Small intestine (tissue), 7 donors: ENCODE measurements at regions not wholly inside any gene's neighbourhood (a gene's known extent, or its start where the extent isn't known, plus 50 kb on each side); places are given as distances from the start of the nearest gene placed in this dataset.

Experiments
- DNase-seq, 2 donors: peaks; one replicate each; pipeline versions ENCODE4 v3.0.0 to v3.0.0-alpha.2; 2013
- FAIRE-seq: peaks from 2 replicates; lab custom pipeline; 2012; peaks lifted over from hg19 to GRCh38; lab: Jason Lieb, UNC
- H3K27ac ChIP-seq, 3 donors: one replicate each; pipeline ENCODE4 v1.5.1; 2013; ENCODE audit warnings: low read length in 2 of 3, mild to moderate bottlenecking in 2 of 3, control low read depth in 1 of 3, inconsistent platforms in 1 of 3, low read depth in 1 of 3, moderate library complexity in 1 of 3
- H3K27me3 ChIP-seq, 3 donors: one replicate each; pipeline ENCODE4 v1.6.1; 2013; ENCODE audit warnings: low read length in 3 of 3, inconsistent platforms in 1 of 3; ENCODE audit not compliant: control insufficient read depth in 3 of 3, insufficient read depth in 3 of 3
- H3K36me3 ChIP-seq, 3 donors: one replicate each; pipeline ENCODE4 v1.6.1; 2013; ENCODE audit warnings: low read length in 3 of 3, inconsistent platforms in 1 of 3, low read depth in 1 of 3, mild to moderate bottlenecking in 1 of 3, moderate library complexity in 1 of 3; ENCODE audit not compliant: control insufficient read depth in 3 of 3, insufficient read depth in 2 of 3
- H3K4me1 ChIP-seq, 3 donors: one replicate each; pipeline ENCODE4 v1.6.1; 2013; ENCODE audit warnings: low read length in 2 of 3, inconsistent platforms in 1 of 3, low read depth in 1 of 3, mild to moderate bottlenecking in 1 of 3, moderate library complexity in 1 of 3; ENCODE audit not compliant: control insufficient read depth in 3 of 3, insufficient read depth in 2 of 3
- H3K4me3 ChIP-seq, 3 donors: one replicate each; pipeline ENCODE4 v1.5.1; 2013; ENCODE audit warnings: low read length in 3 of 3, control low read depth in 1 of 3, inconsistent platforms in 1 of 3, low read depth in 1 of 3, mild to moderate bottlenecking in 1 of 3, moderate library complexity in 1 of 3
- H3K9me3 ChIP-seq, 2 donors: one replicate each; pipeline ENCODE4 v1.6.1; 2013; ENCODE audit warnings: low read depth in 1 of 2, low read length in 1 of 2; ENCODE audit not compliant: control insufficient read depth in 2 of 2, insufficient read depth in 1 of 2
- WGBS, 3 donors: extraction: QIAGEN DNeasy Blood & Tissue Kit; methylation state at CpG; one replicate each; pipeline ENCODE4 v1.1.7; 2013; 5-methylcytosine and 5-hydroxymethylcytosine counted together
- donor health status: healthy with polysubstance abuse.
- donor health status: control.
- donor health status: control.
- donor health status: Bipolar disorder and iron deficiency.
- donor health status: healthy.

DNA sequence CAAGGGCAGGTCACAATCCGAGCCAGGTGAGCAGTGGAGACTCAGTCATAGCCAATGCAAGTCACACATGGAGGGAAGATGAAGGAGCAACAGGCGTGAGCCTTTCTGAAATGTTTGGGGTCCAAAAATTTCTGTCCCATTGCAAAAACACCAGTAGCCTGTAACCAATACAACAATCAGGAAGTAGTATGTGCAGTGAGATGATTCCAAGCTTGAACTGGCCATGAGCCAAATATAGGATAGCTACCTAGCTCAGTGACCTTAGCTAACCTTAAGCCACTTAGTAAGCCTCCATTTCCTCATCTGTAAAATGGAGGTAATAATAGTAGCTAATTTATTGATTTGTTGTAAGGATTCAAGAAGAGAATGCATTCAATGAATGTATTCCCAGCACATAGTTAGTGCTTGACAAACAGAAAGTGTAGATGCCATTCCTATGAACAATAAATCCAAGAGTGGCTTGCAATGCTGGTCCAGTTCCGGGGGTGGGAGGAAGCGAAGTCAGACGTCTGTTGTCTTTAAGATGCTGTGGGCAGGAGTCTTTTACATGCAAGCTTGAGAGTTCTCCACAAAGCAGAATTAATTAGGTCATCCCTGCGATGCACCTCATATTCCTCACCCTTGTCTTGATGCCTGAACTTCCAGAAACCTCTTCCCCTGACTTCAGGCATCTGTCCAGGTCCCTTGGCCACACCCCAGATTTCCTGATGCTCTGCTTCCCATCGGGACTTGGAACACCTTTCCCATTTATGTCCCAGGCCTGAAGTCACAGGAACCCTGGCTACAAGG, 195.7 kb upstream of the UBL3 start:
- DNase-seq (peak in 1 of 2 donors; percentile 66), FAIRE-seq (no peak)
- 74 to 83% (median 80%) methylated on average over 7 of the region's 7 CpGs for WGBS, 3 donors
- Histone ChIP-seq H3K36me3 (no peaks in the 10 kb centered on the region), H3K4me1 (peaks cover 0 to 12% (median 2%) of the 10 kb centered on the region in 3 donors), H3K9me3 (no peaks in the 10 kb centered on the region), H3K27ac (peak overlapping the region in 1 of 3 donors; percentile 66), H3K27me3 (no peaks in the 10 kb centered on the region), H3K4me3 (no peak overlapping the region)

DNA sequence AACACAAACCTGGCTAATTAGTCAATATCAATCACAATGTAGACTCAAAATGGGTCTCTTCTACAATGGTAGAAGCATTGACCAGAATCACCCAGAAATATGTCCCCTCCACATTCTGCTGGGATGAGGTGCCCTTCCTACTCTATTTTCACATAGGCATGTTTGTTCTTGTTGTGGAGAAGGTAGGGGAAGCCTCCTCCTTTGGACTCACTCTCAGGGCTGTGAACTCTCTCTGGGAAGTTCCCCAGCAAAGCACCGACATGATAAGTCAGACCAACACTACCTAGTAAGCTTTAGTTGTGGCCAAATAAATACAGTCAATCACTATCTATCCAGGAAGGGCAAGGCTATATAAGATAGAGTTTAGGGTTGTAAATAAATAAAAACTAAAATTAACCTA, 194.5 kb upstream of the UBL3 start:
- Histone ChIP-seq H3K36me3 (no peaks in the 10 kb centered on the region), H3K4me3 (no peak overlapping the region), H3K9me3 (no peaks in the 10 kb centered on the region), H3K27me3 (no peaks in the 10 kb centered on the region), H3K4me1 (peaks cover 0 to 12% (median 2%) of the 10 kb centered on the region in 3 donors), H3K27ac (no peak overlapping the region)
- DNase-seq, result peak in 1 of 2 donors; percentile 42
- no peak for FAIRE-seq
- 13 to 56% (median 30%) methylated on average over 1 of the region's 1 CpG for WGBS, 3 donors

DNA sequence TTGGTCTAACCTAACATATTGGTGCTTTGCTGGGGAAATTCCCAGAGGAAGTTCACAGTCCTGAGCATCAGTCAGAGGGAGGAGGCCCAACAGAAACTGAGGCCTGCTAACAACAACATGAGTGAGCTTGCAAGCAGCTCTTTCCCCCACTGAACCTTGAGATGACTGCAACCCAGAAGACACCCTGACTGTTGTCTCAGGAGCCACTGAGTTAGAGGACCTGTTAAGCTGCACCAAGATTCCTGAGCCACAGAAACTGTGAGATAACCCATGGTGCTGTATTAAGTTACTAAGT, 193.2 kb upstream of the UBL3 start:
- H3K9me3 ChIP-seq, result no peaks in the 10 kb centered on the region
- DNase-seq (peak in 1 of 2 donors; percentile 10), FAIRE-seq (no peak)
- peaks cover 0 to 2% (median 0%) of the 10 kb centered on the region in 3 donors for H3K27me3 ChIP-seq
- peak overlapping the region in 1 of 3 donors; percentile 39 for H3K27ac ChIP-seq
- no peak overlapping the region for H3K4me3 ChIP-seq
- H3K4me1 ChIP-seq, result peaks cover 0 to 12% (median 2%) of the 10 kb centered on the region in 3 donors
- H3K36me3 ChIP-seq, result no peaks in the 10 kb centered on the region

DNA sequence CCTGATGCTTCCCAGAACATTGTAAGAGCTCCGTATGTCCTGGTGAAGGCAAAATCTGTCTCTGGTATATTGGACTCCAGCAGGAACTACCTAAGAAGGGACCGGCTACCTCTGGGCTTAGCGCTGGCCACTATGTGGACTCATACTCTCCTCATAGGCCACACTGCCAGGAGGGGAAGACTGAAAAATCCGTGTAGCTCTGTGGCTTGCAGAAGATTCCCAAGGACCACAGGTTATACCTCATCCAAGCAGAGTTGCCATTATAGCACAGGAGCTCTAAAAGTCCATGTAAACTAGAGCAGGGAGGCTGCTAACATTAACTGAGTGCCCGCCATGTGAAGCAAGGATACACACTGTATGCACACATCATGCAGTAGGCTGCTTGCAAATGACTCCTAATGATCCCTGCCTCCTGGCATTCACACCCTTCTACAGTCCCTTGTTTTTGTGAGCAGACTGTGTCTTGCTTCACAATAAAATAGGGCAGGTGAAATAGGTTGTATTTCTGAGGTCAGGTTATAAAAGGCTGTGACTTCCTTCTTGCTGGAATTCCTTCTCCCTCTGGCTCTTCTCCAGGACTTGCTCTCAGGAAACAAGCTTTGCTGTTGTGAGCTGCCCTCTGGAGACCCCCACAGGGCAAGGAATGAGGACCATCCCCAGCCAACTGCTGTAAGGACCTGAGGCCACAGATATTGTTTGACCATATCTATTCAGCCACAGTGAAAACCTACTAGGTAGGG, 192.6 kb upstream of the UBL3 start:
- H3K9me3 ChIP-seq, result no peaks in the 10 kb centered on the region
- H3K27me3 ChIP-seq, result peaks cover 0 to 2% (median 0%) of the 10 kb centered on the region in 3 donors
- H3K36me3 ChIP-seq, result no peaks in the 10 kb centered on the region
- FAIRE-seq (no peak), DNase-seq (peak in 1 of 2 donors; percentile 55)
- H3K4me3 ChIP-seq, result no peak overlapping the region
- WGBS, 3 donors, result 79 to 86% (median 85%) methylated on average over 5 of the region's 5 CpGs
- H3K27ac ChIP-seq, result peak overlapping the region in 1 of 3 donors; percentile 39
- H3K4me1 ChIP-seq, result peaks cover 0 to 12% (median 2%) of the 10 kb centered on the region in 3 donors

DNA sequence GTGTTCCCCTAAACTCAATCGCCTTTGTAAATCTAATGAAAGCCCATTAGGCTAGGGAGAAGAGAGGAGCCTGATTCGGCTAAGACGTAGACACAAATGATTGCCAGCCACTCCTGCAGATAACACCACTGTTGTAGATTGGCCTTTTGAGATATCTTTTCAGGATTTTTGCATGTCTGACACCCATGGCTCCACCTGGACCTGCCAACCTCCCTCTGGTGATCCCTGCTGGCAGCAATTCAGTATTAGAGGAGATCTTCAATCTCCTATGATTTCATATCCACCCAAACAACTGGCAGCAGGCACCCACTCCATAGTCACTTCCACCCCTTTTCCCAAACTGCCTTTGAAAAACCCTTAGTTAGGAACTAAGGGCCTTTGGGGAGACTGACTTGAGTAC, 191.9 kb upstream of the UBL3 start:
- Histone ChIP-seq H3K27ac (no peak overlapping the region), H3K9me3 (no peaks in the 10 kb centered on the region), H3K4me3 (no peak overlapping the region), H3K4me1 (peaks cover 0 to 5% (median 2%) of the 10 kb centered on the region in 3 donors), H3K36me3 (no peaks in the 10 kb centered on the region), H3K27me3 (peaks cover 0 to 2% (median 0%) of the 10 kb centered on the region in 3 donors)
- DNase-seq (no peak), FAIRE-seq (no peak)
- whole genome bisulfite sequencing, 3 donors, result 16 to 60% (median 51%) methylated on average over 3 of the region's 3 CpGs

DNA sequence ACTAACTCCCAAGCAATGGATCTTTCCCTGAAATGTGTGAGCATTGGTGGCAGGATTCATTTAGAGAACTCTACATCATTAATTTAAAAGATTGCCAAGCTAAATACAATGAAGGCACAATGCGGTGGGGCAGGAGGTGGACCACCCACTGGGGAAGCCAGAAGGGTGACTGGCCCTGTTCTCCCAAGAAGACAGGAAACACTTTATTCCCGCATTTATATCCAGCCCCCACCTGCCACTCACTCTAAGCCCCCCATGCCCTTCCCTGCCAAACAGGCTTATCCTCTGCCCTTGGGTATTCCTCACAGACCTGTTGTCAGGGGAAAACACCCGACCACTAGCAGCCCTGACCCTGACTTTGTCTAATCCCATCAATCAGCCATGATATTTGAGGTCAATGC, 189.1 kb upstream of the UBL3 start:
- H3K9me3 ChIP-seq, result no peaks in the 10 kb centered on the region
- 63 to 76% (median 66%) methylated on average over 3 of the region's 3 CpGs for WGBS, 3 donors
- no peak for DNase-seq
- peaks cover 0 to 2% (median 0%) of the 10 kb centered on the region in 3 donors for H3K27me3 ChIP-seq
- no peak overlapping the region for H3K27ac ChIP-seq
- no peak overlapping the region for H3K4me3 ChIP-seq
- no peaks in the 10 kb centered on the region for H3K36me3 ChIP-seq
- H3K4me1 ChIP-seq, result peaks cover 0 to 2% (median 0%) of the 10 kb centered on the region in 3 donors
- no peak for FAIRE-seq

DNA sequence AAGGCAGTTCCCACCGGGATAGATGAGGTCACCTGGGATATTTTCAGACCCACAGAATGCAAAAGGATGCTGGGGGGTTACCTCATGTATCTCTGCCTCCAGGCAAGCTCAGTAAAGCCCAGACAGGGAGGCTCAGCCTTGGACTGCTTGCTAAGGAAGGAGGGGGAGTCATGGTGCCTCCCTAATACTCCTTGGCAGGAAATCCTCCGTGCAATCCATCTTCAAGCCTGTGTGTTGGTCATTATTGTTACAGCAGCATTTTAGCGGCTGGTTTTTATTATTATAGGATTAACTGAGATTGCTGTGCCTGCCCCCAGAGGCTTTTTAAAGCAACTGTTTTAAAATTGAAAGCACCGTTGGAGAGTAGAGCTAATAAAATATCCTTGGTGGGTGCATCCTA, 188.5 kb upstream of the UBL3 start:
- no peaks in the 10 kb centered on the region for H3K36me3 ChIP-seq
- 38 to 65% (median 57%) methylated on average over 4 of the region's 4 CpGs for WGBS, 3 donors
- H3K4me1 ChIP-seq, result peaks cover 0 to 2% (median 0%) of the 10 kb centered on the region in 3 donors
- H3K9me3 ChIP-seq, result no peaks in the 10 kb centered on the region
- H3K27me3 ChIP-seq, result peaks cover 0 to 2% (median 0%) of the 10 kb centered on the region in 3 donors
- DNase-seq (no peak), FAIRE-seq (no peak)
- H3K27ac ChIP-seq, result no peak overlapping the region
- H3K4me3 ChIP-seq, result no peak overlapping the region

DNA sequence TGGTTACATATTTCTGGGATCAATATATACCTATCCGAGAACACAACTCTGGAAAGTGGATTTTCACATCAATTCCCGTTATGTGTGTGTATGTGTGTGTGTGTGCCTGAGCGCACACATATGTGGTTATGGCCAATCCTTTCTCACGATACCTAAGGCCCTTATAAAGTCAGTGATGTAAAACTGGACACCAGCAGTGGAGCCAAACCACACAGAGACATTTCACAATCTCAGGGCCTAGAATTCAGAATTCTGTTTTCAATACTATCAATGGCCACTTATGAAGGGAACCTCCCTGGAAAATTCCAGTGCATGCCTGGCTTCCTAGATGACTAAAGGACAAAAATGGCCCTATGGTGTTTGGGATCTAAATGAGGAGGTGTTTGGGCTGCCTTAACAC, 187.3 kb upstream of the UBL3 start:
- DNase-seq (no peak), FAIRE-seq (no peak)
- 89 to 96% (median 92%) methylated on average over 4 of the region's 4 CpGs for WGBS, 3 donors
- Histone ChIP-seq H3K9me3 (no peaks in the 10 kb centered on the region), H3K27me3 (peaks cover 0 to 2% (median 0%) of the 10 kb centered on the region in 3 donors), H3K27ac (no peak overlapping the region), H3K36me3 (no peaks in the 10 kb centered on the region), H3K4me1 (no peaks in the 10 kb centered on the region), H3K4me3 (no peak overlapping the region)
